ENCODE measurements at regions not wholly inside any gene's neighbourhood (a gene's known extent, or its start where the extent isn't known, plus 50 kb on each side); places are given as distances from the start of the nearest gene placed in this dataset.

DNA sequence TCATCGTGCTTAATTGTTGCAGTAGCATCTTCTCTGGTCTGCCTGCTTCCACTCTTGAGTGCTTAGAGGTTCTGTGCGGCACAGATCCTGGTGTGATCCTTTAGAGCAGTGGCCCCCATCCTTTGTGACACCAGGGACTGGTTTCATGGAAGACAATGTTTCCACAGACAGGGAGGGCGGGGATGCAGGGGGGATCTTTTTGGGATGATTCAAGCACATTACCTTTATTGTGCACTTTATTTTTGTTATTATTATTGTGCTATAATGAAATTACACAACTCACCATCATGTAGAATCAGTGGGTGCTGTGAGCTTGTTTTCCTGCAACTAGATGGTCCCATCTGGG lies 76.8 kb upstream of the SHANK2 start:
- TF ChIP-seq EZH2 (IDR thresholded peaks at IDR 0.05; ENCODE audit: borderline replicate concordance, low read depth, low read length, poor library complexity, severe bottlenecking): no peak
- TF ChIP-seq, protein P1, sequence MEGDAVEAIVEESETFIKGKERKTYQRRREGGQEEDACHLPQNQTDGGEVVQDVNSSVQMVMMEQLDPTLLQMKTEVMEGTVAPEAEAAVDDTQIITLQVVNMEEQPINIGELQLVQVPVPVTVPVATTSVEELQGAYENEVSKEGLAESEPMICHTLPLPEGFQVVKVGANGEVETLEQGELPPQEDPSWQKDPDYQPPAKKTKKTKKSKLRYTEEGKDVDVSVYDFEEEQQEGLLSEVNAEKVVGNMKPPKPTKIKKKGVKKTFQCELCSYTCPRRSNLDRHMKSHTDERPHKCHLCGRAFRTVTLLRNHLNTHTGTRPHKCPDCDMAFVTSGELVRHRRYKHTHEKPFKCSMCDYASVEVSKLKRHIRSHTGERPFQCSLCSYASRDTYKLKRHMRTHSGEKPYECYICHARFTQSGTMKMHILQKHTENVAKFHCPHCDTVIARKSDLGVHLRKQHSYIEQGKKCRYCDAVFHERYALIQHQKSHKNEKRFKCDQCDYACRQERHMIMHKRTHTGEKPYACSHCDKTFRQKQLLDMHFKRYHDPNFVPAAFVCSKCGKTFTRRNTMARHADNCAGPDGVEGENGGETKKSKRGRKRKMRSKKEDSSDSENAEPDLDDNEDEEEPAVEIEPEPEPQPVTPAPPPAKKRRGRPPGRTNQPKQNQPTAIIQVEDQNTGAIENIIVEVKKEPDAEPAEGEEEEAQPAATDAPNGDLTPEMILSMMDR (conservative IDR thresholded peaks at IDR 0.05; ENCODE audit: low read depth, low read length): no peak

All from A673 (cell line).